MM.1S (cell line): ENCODE measurements at regions not wholly inside any gene's neighbourhood (a gene's known extent, or its start where the extent isn't known, plus 50 kb on each side); places are given as distances from the start of the nearest gene placed in this dataset.

Experiments
- EZH2 ChIP-seq: fragments of 300-600 bp; sonication (generic); optimal IDR thresholded peaks from 2 replicates; pipeline ENCODE3; 2017; ENCODE audit warnings: low read depth, mild to moderate bottlenecking, antibody characterized with exemption, low read length, mixed read lengths
- TF ChIP-seq, protein P1 (sequence below): fragments of 300-600 bp; sonication (generic); IDR thresholded peaks from 2 replicates; pipeline ENCODE4 v1.5.1; 2016; ENCODE audit warnings: antibody characterized with exemption, low read length, mixed read lengths

GRCh38 chr13:107690181-107690580 is 525.2 kb downstream of the LIG4 start:
- TF ChIP-seq, protein P1, sequence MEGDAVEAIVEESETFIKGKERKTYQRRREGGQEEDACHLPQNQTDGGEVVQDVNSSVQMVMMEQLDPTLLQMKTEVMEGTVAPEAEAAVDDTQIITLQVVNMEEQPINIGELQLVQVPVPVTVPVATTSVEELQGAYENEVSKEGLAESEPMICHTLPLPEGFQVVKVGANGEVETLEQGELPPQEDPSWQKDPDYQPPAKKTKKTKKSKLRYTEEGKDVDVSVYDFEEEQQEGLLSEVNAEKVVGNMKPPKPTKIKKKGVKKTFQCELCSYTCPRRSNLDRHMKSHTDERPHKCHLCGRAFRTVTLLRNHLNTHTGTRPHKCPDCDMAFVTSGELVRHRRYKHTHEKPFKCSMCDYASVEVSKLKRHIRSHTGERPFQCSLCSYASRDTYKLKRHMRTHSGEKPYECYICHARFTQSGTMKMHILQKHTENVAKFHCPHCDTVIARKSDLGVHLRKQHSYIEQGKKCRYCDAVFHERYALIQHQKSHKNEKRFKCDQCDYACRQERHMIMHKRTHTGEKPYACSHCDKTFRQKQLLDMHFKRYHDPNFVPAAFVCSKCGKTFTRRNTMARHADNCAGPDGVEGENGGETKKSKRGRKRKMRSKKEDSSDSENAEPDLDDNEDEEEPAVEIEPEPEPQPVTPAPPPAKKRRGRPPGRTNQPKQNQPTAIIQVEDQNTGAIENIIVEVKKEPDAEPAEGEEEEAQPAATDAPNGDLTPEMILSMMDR = no peak
- no peak for TF ChIP-seq EZH2
